ENCODE measurements at regions not wholly inside any gene's neighbourhood (a gene's known extent, or its start where the extent isn't known, plus 50 kb on each side); places are given as distances from the start of the nearest gene placed in this dataset.

GRCh38 chr20:5670036-5670536 is 59.3 kb upstream of the GPCPD1 start:
- TF ChIP-seq POLR2A (IDR thresholded peaks at IDR 0.05) (no peak), CTCF (IDR thresholded peaks at IDR 0.05) (no peak)
